Gastrocnemius medialis (tissue), 4 donors: ENCODE measurements at regions not wholly inside any gene's neighbourhood (a gene's known extent, or its start where the extent isn't known, plus 50 kb on each side); places are given as distances from the start of the nearest gene placed in this dataset.

Source experiments
- CTCF ChIP-seq, 5 experiments: fragments of 450-650 bp in 3 of 5; fragments of 200-600 bp in 2 of 5; sonication (generic) in 2 of 5; IDR thresholded peaks in 4 of 5; conservative IDR thresholded peaks in 1 of 5; 1 replicate in 4 of 5; 2 replicates in 1 of 5; pipeline ENCODE4 v1.5.1; 2016 to 2019; ENCODE audit warnings: antibody characterized with exemption in 5 of 5, mild to moderate bottlenecking in 3 of 5, moderate library complexity in 3 of 5
- POLR2A ChIP-seq, 2 donors: fragments of 450-650 bp; IDR thresholded peaks; one replicate each; pipeline ENCODE4 v1.6.1; 2017; ENCODE audit warnings: antibody characterized with exemption in 2 of 2, mild to moderate bottlenecking in 2 of 2, moderate library complexity in 2 of 2

- TF ChIP-seq CTCF (IDR thresholded peaks at IDR 0.05 in 4 of 5, conservative IDR thresholded peaks at IDR 0.05 in 1 of 5) (no peak), POLR2A (IDR thresholded peaks at IDR 0.05) (no peak)
Measured at GRCh38 chr9:27924502-27924901, 351.2 kb upstream of the C9orf72 start.
